ENCODE measurements at regions not wholly inside any gene's neighbourhood (a gene's known extent, or its start where the extent isn't known, plus 50 kb on each side); places are given as distances from the start of the nearest gene placed in this dataset.

GRCh38 chr3:23685541-23686258 is 120.1 kb upstream of the UBE2E1 start:
- H3K4me3 ChIP-seq (ENCODE audit: low read length) = no peak overlapping the region
- DNase-seq (ENCODE audit: low read depth) = peak; percentile 89
- TF ChIP-seq CTCF (conservative IDR thresholded peaks at IDR 0.05; ENCODE audit: low read depth, low read length) = no peak

GRCh38 chr3:23686519-23686918 is 119.2 kb upstream of the UBE2E1 start:
- H3K4me3 ChIP-seq (ENCODE audit: low read length) = no peak overlapping the region
- DNase-seq (ENCODE audit: low read depth) = no peak
- TF ChIP-seq CTCF (conservative IDR thresholded peaks at IDR 0.05; ENCODE audit: low read depth, low read length) = no peak

- no peak for TF ChIP-seq CTCF (conservative IDR thresholded peaks at IDR 0.05; ENCODE audit: low read depth, low read length)
- no peak for DNase-seq (ENCODE audit: low read depth)
- H3K4me3 ChIP-seq (ENCODE audit: low read length) = no peak overlapping the region
These were observed 114.3 kb upstream of the UBE2E1 start for GRCh38 chr3:23691357-23691895.

GRCh38 chr3:23696842-23697241 is 108.9 kb upstream of the UBE2E1 start:
- no peak for TF ChIP-seq CTCF (conservative IDR thresholded peaks at IDR 0.05; ENCODE audit: low read depth, low read length)
- H3K4me3 ChIP-seq (ENCODE audit: low read length) = no peak overlapping the region
- DNase-seq (ENCODE audit: low read depth) = no peak

- TF ChIP-seq CTCF (conservative IDR thresholded peaks at IDR 0.05; ENCODE audit: low read depth, low read length) = no peak
- H3K4me3 ChIP-seq (ENCODE audit: low read length) = no peak overlapping the region
- DNase-seq (ENCODE audit: low read depth) = no peak
These were observed 108.3 kb upstream of the UBE2E1 start for GRCh38 chr3:23697416-23697815.

- H3K4me3 ChIP-seq (ENCODE audit: low read length) = no peak overlapping the region
- TF ChIP-seq CTCF (conservative IDR thresholded peaks at IDR 0.05; ENCODE audit: low read depth, low read length) = no peak
- DNase-seq (ENCODE audit: low read depth) = no peak
These were observed 107.0 kb upstream of the UBE2E1 start for GRCh38 chr3:23698652-23699313.

GRCh38 chr3:23700616-23701015 is 105.1 kb upstream of the UBE2E1 start:
- no peak overlapping the region for H3K4me3 ChIP-seq (ENCODE audit: low read length)
- no peak for DNase-seq (ENCODE audit: low read depth)
- TF ChIP-seq CTCF (conservative IDR thresholded peaks at IDR 0.05; ENCODE audit: low read depth, low read length) = no peak

All from retinal pigment epithelial cell (primary cell).